Keratinocyte (primary cell): ENCODE measurements at regions not wholly inside any gene's neighbourhood (a gene's known extent, or its start where the extent isn't known, plus 50 kb on each side); places are given as distances from the start of the nearest gene placed in this dataset.

Experiments used
- EZH2 ChIP-seq: IDR thresholded peaks from one replicate; pipeline ENCODE4 v1.6.1; 2012; ENCODE audit warnings: inconsistent platforms, mild to moderate bottlenecking, low read length, moderate library complexity
- TF ChIP-seq, protein P1 (sequence below), 3 experiments: IDR thresholded peaks in 1 of 3; conservative IDR thresholded peaks in 1 of 3; optimal IDR thresholded peaks in 1 of 3; 2 replicates in 2 of 3; 3 replicates in 1 of 3; pipeline versions ENCODE3 to v1.5.1; 2011; ENCODE audit warnings: low read length in 3 of 3, mild to moderate bottlenecking in 3 of 3, moderate library complexity in 2 of 3, control low read depth in 1 of 3, inconsistent platforms in 1 of 3; ENCODE audit not compliant: insufficient read depth in 2 of 3; ENCODE audit errors: extremely low read depth in 1 of 3

DNA sequence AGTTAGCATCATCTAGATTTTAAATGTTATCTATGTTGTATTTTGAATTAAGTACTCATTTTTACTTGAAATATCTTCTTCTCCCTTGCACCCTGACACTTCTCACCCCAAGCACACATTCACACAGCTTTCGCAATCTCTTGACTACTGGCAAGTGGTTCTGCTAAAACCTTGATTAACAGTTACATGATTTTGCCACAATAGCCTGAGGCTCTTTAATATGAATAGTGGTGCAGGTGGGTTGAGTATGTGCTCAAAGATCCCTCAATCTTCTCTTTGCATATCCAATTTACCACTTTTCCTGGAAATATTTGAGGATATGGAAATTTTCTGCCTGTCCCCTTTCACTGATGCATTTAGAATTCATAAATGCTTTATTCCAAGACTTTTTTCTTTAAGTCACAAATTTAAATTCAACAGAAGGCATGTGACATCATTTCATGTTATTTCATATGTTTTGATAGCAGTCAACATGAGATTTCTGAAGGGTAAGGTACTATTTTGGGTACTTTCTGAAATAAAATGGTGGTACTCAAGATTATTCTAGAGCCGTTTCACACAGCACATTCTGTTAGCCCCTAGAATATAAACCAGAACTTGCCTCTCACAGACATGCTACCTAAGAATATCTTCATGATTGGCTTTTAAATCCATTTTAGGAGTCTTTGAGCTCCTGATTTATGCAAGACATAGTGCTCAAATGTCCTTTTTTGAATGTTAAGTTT lies 339.7 kb downstream of the RPRM start:
- TF ChIP-seq, protein P1, sequence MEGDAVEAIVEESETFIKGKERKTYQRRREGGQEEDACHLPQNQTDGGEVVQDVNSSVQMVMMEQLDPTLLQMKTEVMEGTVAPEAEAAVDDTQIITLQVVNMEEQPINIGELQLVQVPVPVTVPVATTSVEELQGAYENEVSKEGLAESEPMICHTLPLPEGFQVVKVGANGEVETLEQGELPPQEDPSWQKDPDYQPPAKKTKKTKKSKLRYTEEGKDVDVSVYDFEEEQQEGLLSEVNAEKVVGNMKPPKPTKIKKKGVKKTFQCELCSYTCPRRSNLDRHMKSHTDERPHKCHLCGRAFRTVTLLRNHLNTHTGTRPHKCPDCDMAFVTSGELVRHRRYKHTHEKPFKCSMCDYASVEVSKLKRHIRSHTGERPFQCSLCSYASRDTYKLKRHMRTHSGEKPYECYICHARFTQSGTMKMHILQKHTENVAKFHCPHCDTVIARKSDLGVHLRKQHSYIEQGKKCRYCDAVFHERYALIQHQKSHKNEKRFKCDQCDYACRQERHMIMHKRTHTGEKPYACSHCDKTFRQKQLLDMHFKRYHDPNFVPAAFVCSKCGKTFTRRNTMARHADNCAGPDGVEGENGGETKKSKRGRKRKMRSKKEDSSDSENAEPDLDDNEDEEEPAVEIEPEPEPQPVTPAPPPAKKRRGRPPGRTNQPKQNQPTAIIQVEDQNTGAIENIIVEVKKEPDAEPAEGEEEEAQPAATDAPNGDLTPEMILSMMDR (optimal IDR thresholded peaks at IDR 0.05 in 1 of 3, IDR thresholded peaks at IDR 0.05 in 1 of 3, conservative IDR thresholded peaks at IDR 0.05 in 1 of 3; ENCODE audit: extremely low read depth in 1 of 3, insufficient read depth in 2 of 3, low read length in 3 of 3), result no peak
- no peak for TF ChIP-seq EZH2
